ENCODE measurements at regions not wholly inside any gene's neighbourhood (a gene's known extent, or its start where the extent isn't known, plus 50 kb on each side); places are given as distances from the start of the nearest gene placed in this dataset.

DNA sequence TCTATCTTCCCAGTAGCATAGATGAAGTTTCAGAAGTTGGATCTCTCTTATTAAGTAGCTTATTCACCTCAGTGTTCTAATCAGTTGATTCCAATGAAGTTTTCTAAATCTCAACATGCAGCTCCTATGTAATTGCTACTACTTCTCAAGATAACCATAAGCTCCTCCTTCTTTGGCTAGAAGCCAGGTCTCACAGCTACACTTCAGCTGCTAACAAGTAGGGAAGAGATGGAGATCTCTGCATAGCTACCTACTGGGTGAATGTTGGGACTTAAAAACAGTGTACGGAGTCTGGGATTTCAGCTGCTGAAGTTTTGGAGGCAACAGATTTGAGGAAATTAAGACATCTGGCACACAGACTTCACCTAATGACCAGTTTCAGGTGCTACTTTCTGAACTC, 661.0 kb downstream of the SLITRK1 start:
- H3K4me1 ChIP-seq (ENCODE audit: control insufficient read depth in 2 of 2, insufficient read depth in 1 of 2, low read depth in 1 of 2, low read length in 2 of 2), result no peaks in the 10 kb centered on the region
- H3K36me3 ChIP-seq (replicated peaks in 1 of 2; ENCODE audit: control insufficient read depth in 2 of 2, insufficient read depth in 2 of 2, low read length in 2 of 2), result no peaks in the 10 kb centered on the region
- H3K9ac ChIP-seq (ENCODE audit: low read depth, low read length, poor library complexity), result no peak overlapping the region
- H3K4me2 ChIP-seq (ENCODE audit: insufficient read depth, low read length, poor library complexity, severe bottlenecking), result no peak overlapping the region
- no peak overlapping the region for H2BK5ac ChIP-seq (ENCODE audit: low read length)
- no peak overlapping the region for H2BK12ac ChIP-seq (ENCODE audit: low read length)
- H3K23ac ChIP-seq (ENCODE audit: low read depth, low read length, poor library complexity), result no peak overlapping the region
- H4K8ac ChIP-seq (ENCODE audit: low read depth, low read length), result no peak overlapping the region
- no peak overlapping the region for H2AFZ ChIP-seq (ENCODE audit: low read length)
- H3K27ac ChIP-seq (replicated peaks; ENCODE audit: low read length), result no peak overlapping the region
- no peak overlapping the region for H4K91ac ChIP-seq (ENCODE audit: low read depth, low read length, poor library complexity)
- no peak overlapping the region for H3K4ac ChIP-seq (ENCODE audit: low read length)
- H3K27me3 ChIP-seq (ENCODE audit: control insufficient read depth in 3 of 3, insufficient read depth in 3 of 3, low read depth in 1 of 3, low read length in 3 of 3), result no peaks in the 10 kb centered on the region
- DNase-seq (ENCODE audit: low spot score), result no peak
- no peak overlapping the region for H3K4me3 ChIP-seq (ENCODE audit: low read length in 2 of 2)
- no peak overlapping the region for H2BK15ac ChIP-seq (ENCODE audit: low read length)
- no peaks in the 10 kb centered on the region for H3K9me3 ChIP-seq (replicated peaks in 1 of 2; ENCODE audit: control insufficient read depth in 2 of 2, insufficient read depth in 1 of 2, low read depth in 1 of 2, low read length in 2 of 2)
- no peak overlapping the region for H3K18ac ChIP-seq (ENCODE audit: low read length)
- H2AK5ac ChIP-seq (ENCODE audit: low read depth, low read length), result no peak overlapping the region
- H3K14ac ChIP-seq (ENCODE audit: low read length), result no peak overlapping the region
- WGBS, 2 donors (ENCODE audit: extremely low coverage in 2 of 2, insufficient read length in 2 of 2, insufficient replicate concordance in 1 of 2), result no CpG with 5 or more reads among the region's 1 CpG
- no peaks in the 10 kb centered on the region for H3K79me1 ChIP-seq (ENCODE audit: low read depth, low read length)
- no peak overlapping the region for H2BK120ac ChIP-seq (ENCODE audit: low read depth, low read length)

DNA sequence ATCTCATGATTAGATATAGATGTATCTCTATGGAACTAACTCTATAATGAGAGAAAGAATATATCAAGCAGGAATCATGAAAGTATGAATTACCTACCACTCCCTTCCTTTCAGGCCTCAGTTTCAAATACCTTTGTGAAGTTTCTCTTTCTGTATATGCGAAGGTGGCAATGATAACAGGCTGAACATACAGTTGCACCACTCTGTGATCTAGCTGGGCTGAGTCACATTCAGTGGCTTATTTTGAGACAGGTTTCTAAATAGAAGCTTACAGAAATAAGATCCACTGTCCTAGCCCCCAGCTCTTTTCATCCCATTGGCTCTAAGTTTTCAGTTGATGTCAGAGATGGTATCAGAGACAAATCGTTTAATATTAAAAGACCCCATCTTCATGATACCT, 662.0 kb downstream of the SLITRK1 start:
- H3K27me3 ChIP-seq (ENCODE audit: control insufficient read depth in 3 of 3, insufficient read depth in 3 of 3, low read depth in 1 of 3, low read length in 3 of 3), result no peaks in the 10 kb centered on the region
- no peak overlapping the region for H2AK5ac ChIP-seq (ENCODE audit: low read depth, low read length)
- no peaks in the 10 kb centered on the region for H3K9me3 ChIP-seq (replicated peaks in 1 of 2; ENCODE audit: control insufficient read depth in 2 of 2, insufficient read depth in 1 of 2, low read depth in 1 of 2, low read length in 2 of 2)
- no peak overlapping the region for H3K9ac ChIP-seq (ENCODE audit: low read depth, low read length, poor library complexity)
- no peak overlapping the region for H2AFZ ChIP-seq (ENCODE audit: low read length)
- H3K27ac ChIP-seq (replicated peaks; ENCODE audit: low read length), result no peak overlapping the region
- no peak overlapping the region for H2BK120ac ChIP-seq (ENCODE audit: low read depth, low read length)
- H3K79me1 ChIP-seq (ENCODE audit: low read depth, low read length), result no peaks in the 10 kb centered on the region
- H3K4me2 ChIP-seq (ENCODE audit: insufficient read depth, low read length, poor library complexity, severe bottlenecking), result no peak overlapping the region
- H3K4ac ChIP-seq (ENCODE audit: low read length), result no peak overlapping the region
- WGBS, 2 donors (ENCODE audit: extremely low coverage in 2 of 2, insufficient read length in 2 of 2, insufficient replicate concordance in 1 of 2), result no CpG with 5 or more reads among the region's 2 CpGs
- no peak overlapping the region for H2BK12ac ChIP-seq (ENCODE audit: low read length)
- H2BK5ac ChIP-seq (ENCODE audit: low read length), result no peak overlapping the region
- no peaks in the 10 kb centered on the region for H3K4me1 ChIP-seq (ENCODE audit: control insufficient read depth in 2 of 2, insufficient read depth in 1 of 2, low read depth in 1 of 2, low read length in 2 of 2)
- no peak overlapping the region for H4K8ac ChIP-seq (ENCODE audit: low read depth, low read length)
- H3K4me3 ChIP-seq (ENCODE audit: low read length in 2 of 2), result no peak overlapping the region
- H3K23ac ChIP-seq (ENCODE audit: low read depth, low read length, poor library complexity), result no peak overlapping the region
- no peak overlapping the region for H4K91ac ChIP-seq (ENCODE audit: low read depth, low read length, poor library complexity)
- no peak overlapping the region for H2BK15ac ChIP-seq (ENCODE audit: low read length)
- H3K14ac ChIP-seq (ENCODE audit: low read length), result no peak overlapping the region
- H3K36me3 ChIP-seq (replicated peaks in 1 of 2; ENCODE audit: control insufficient read depth in 2 of 2, insufficient read depth in 2 of 2, low read length in 2 of 2), result no peaks in the 10 kb centered on the region
- DNase-seq (ENCODE audit: low spot score), result no peak
- no peak overlapping the region for H3K18ac ChIP-seq (ENCODE audit: low read length)

DNA sequence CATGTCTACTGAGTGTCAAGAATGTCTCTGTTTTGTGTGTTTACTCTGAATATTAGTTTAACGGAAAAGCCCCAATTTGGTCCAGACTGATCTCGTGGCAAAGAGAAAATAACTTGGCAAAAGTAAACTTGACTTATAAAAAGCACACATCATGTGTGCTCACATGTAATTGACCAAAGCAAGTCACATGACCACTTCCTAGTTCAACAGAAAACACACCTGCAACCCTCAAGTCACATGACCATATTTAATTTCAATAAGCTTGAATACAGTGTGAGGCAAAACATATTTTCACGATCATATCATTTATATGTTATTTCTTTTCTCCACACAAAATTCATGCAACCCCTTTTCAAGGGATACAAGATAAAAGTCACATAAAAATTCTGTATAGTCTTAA, 662.4 kb downstream of the SLITRK1 start:
- no peak overlapping the region for H3K18ac ChIP-seq (ENCODE audit: low read length)
- no peak overlapping the region for H2AFZ ChIP-seq (ENCODE audit: low read length)
- WGBS, 2 donors (ENCODE audit: extremely low coverage in 2 of 2, insufficient read length in 2 of 2, insufficient replicate concordance in 1 of 2), result no CpG with 5 or more reads among the region's 3 CpGs
- no peaks in the 10 kb centered on the region for H3K4me1 ChIP-seq (ENCODE audit: control insufficient read depth in 2 of 2, insufficient read depth in 1 of 2, low read depth in 1 of 2, low read length in 2 of 2)
- H3K14ac ChIP-seq (ENCODE audit: low read length), result no peak overlapping the region
- no peak overlapping the region for H2AK5ac ChIP-seq (ENCODE audit: low read depth, low read length)
- H3K4me2 ChIP-seq (ENCODE audit: insufficient read depth, low read length, poor library complexity, severe bottlenecking), result no peak overlapping the region
- no peak overlapping the region for H2BK5ac ChIP-seq (ENCODE audit: low read length)
- H2BK12ac ChIP-seq (ENCODE audit: low read length), result no peak overlapping the region
- H3K9ac ChIP-seq (ENCODE audit: low read depth, low read length, poor library complexity), result no peak overlapping the region
- H2BK15ac ChIP-seq (ENCODE audit: low read length), result no peak overlapping the region
- H3K27me3 ChIP-seq (ENCODE audit: control insufficient read depth in 3 of 3, insufficient read depth in 3 of 3, low read depth in 1 of 3, low read length in 3 of 3), result no peaks in the 10 kb centered on the region
- DNase-seq (ENCODE audit: low spot score), result no peak
- H3K27ac ChIP-seq (replicated peaks; ENCODE audit: low read length), result no peak overlapping the region
- no peak overlapping the region for H4K91ac ChIP-seq (ENCODE audit: low read depth, low read length, poor library complexity)
- H3K23ac ChIP-seq (ENCODE audit: low read depth, low read length, poor library complexity), result no peak overlapping the region
- H4K8ac ChIP-seq (ENCODE audit: low read depth, low read length), result no peak overlapping the region
- no peaks in the 10 kb centered on the region for H3K79me1 ChIP-seq (ENCODE audit: low read depth, low read length)
- H3K4ac ChIP-seq (ENCODE audit: low read length), result no peak overlapping the region
- H2BK120ac ChIP-seq (ENCODE audit: low read depth, low read length), result no peak overlapping the region
- H3K36me3 ChIP-seq (replicated peaks in 1 of 2; ENCODE audit: control insufficient read depth in 2 of 2, insufficient read depth in 2 of 2, low read length in 2 of 2), result no peaks in the 10 kb centered on the region
- H3K9me3 ChIP-seq (replicated peaks in 1 of 2; ENCODE audit: control insufficient read depth in 2 of 2, insufficient read depth in 1 of 2, low read depth in 1 of 2, low read length in 2 of 2), result no peaks in the 10 kb centered on the region
- H3K4me3 ChIP-seq (ENCODE audit: low read length in 2 of 2), result no peak overlapping the region

DNA sequence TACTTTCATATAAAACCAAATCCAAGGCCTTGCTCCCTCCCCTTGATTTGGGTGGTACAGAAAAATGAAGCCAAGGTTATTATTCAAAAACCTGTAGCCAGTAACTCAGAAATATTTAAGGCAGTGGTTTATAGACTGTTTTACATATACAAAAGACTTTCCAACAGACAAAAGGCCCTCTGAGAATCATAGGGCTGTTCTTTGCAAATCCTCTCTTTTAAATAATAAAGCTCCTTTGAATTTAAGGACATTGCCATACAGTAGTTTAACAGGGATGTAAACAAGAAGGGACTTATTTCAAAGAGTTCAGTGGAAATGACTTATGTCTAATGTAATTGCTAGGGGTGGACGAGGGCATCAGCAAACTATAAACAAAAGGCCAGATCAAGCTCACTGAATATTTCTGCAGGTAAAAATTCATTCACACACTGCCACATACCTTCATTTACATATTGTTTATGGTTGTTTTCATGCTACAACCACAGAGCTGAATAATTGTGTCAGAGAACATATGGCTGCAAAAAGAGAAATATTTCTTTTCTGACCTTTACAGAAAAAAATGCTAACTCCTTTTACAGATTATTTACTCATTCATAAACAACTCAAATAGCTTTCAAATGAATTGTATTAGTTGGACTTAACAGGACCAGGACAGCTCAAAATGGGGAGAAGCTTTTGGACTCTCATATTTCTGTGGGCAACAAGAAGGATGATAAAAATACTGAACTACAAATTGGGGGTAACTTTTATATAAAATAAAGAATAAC, 665.6 kb downstream of the SLITRK1 start:
- Histone ChIP-seq H3K27me3 (ENCODE audit: control insufficient read depth in 3 of 3, insufficient read depth in 3 of 3, low read depth in 1 of 3, low read length in 3 of 3) (no peaks in the 10 kb centered on the region), H3K36me3 (replicated peaks in 1 of 2; ENCODE audit: control insufficient read depth in 2 of 2, insufficient read depth in 2 of 2, low read length in 2 of 2) (no peaks in the 10 kb centered on the region), H3K9ac (ENCODE audit: low read depth, low read length, poor library complexity) (no peak overlapping the region), H3K4me2 (ENCODE audit: insufficient read depth, low read length, poor library complexity, severe bottlenecking) (no peak overlapping the region), H3K4me3 (ENCODE audit: low read length in 2 of 2) (no peak overlapping the region), H3K4me1 (ENCODE audit: control insufficient read depth in 2 of 2, insufficient read depth in 1 of 2, low read depth in 1 of 2, low read length in 2 of 2) (no peaks in the 10 kb centered on the region), H3K4ac (ENCODE audit: low read length) (no peak overlapping the region), H3K27ac (replicated peaks; ENCODE audit: low read length) (no peak overlapping the region), H3K23ac (ENCODE audit: low read depth, low read length, poor library complexity) (no peak overlapping the region), H2BK120ac (ENCODE audit: low read depth, low read length) (no peak overlapping the region), H2AFZ (ENCODE audit: low read length) (no peak overlapping the region), H2BK5ac (ENCODE audit: low read length) (no peak overlapping the region), H2BK12ac (ENCODE audit: low read length) (no peak overlapping the region), H3K14ac (ENCODE audit: low read length) (no peak overlapping the region), H3K9me3 (replicated peaks in 1 of 2; ENCODE audit: control insufficient read depth in 2 of 2, insufficient read depth in 1 of 2, low read depth in 1 of 2, low read length in 2 of 2) (no peaks in the 10 kb centered on the region), H3K79me1 (ENCODE audit: low read depth, low read length) (no peaks in the 10 kb centered on the region), H2AK5ac (ENCODE audit: low read depth, low read length) (no peak overlapping the region), H4K91ac (ENCODE audit: low read depth, low read length, poor library complexity) (no peak overlapping the region), H3K18ac (ENCODE audit: low read length) (no peak overlapping the region), H4K8ac (ENCODE audit: low read depth, low read length) (no peak overlapping the region), H2BK15ac (ENCODE audit: low read length) (no peak overlapping the region)
- no peak for DNase-seq (ENCODE audit: low spot score)
- no CpG with 5 or more reads among the region's 1 CpG for WGBS, 2 donors (ENCODE audit: extremely low coverage in 2 of 2, insufficient read length in 2 of 2, insufficient replicate concordance in 1 of 2)

Measured in neuronal stem cell (in vitro differentiated cells).